ENCODE measurements at regions not wholly inside any gene's neighbourhood (a gene's known extent, or its start where the extent isn't known, plus 50 kb on each side); places are given as distances from the start of the nearest gene placed in this dataset.

DNA sequence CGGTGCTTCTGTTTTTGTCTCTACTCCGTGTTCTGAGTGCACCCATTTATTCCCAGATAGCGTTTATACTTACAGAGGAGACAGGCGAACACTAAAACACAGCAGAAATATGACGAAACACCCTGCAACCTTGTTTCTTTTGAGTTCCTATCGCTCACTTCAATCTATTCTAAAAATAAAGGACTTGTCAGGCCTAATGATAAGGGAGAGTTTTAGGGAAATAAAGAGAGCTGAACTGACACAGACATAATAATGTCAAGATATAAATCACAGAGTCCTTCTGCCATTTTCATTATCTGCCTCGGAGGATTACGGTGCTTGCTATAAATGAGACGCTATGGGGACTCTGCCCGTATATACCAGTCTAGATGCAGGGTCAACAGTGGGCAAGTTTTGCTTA, 659.7 kb upstream of the SALL3 start:
- TF ChIP-seq, protein P1, sequence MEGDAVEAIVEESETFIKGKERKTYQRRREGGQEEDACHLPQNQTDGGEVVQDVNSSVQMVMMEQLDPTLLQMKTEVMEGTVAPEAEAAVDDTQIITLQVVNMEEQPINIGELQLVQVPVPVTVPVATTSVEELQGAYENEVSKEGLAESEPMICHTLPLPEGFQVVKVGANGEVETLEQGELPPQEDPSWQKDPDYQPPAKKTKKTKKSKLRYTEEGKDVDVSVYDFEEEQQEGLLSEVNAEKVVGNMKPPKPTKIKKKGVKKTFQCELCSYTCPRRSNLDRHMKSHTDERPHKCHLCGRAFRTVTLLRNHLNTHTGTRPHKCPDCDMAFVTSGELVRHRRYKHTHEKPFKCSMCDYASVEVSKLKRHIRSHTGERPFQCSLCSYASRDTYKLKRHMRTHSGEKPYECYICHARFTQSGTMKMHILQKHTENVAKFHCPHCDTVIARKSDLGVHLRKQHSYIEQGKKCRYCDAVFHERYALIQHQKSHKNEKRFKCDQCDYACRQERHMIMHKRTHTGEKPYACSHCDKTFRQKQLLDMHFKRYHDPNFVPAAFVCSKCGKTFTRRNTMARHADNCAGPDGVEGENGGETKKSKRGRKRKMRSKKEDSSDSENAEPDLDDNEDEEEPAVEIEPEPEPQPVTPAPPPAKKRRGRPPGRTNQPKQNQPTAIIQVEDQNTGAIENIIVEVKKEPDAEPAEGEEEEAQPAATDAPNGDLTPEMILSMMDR (IDR thresholded peaks at IDR 0.05): no peak
- no peak overlapping the region for H3K27ac ChIP-seq (ENCODE audit: low read depth in 1 of 2, low read length in 2 of 2)
- 60% methylated on average over 3 of the region's 10 CpGs for WGBS (ENCODE audit: insufficient coverage)
- no peaks in the 10 kb centered on the region for H3K36me3 ChIP-seq (replicated peaks in 1 of 2; ENCODE audit: control insufficient read depth in 1 of 2, insufficient read depth in 2 of 2, low read length in 2 of 2)
- Mint-ChIP-seq H3K36me3 (no peaks in the 10 kb centered on the region), H3K4me3 (no peak overlapping the region), H3K4me1 (no peaks in the 10 kb centered on the region), H3K27me3 (ENCODE audit: low read depth in 3 of 3) (peaks cover 0 to 2% (median 0%) of the 10 kb centered on the region in 3 donors), H3K9me3 (peaks cover 0 to 3% (median 0%) of the 10 kb centered on the region in 7 donors), H3K27ac (no peak overlapping the region)
- no peaks in the 10 kb centered on the region for H3K79me2 ChIP-seq (ENCODE audit: insufficient read depth, low read length)
- H3K4me3 ChIP-seq (replicated peaks in 1 of 3; ENCODE audit: low read depth in 2 of 3, low read length in 3 of 3): no peak overlapping the region
- DNase-seq: no peak
- no peak overlapping the region for H2AFZ ChIP-seq (ENCODE audit: insufficient read depth, low read depth, low read length, poor library complexity, severe bottlenecking)
- no peak overlapping the region for H3K4me2 ChIP-seq (replicated peaks; ENCODE audit: extremely low read depth, low read length, poor library complexity, severe bottlenecking)
- no peak overlapping the region for H3K9ac ChIP-seq (ENCODE audit: insufficient read depth, low read length, poor library complexity, severe bottlenecking)
- H3K9me3 ChIP-seq (replicated peaks in 1 of 2; ENCODE audit: control insufficient read depth in 1 of 2, insufficient read depth in 1 of 2, low read length in 2 of 2): no peaks in the 10 kb centered on the region
- no peaks in the 10 kb centered on the region for H4K20me1 ChIP-seq (ENCODE audit: insufficient read depth, low read length)
- intact Hi-C loops (cut with micrococcal nuclease): no loop called here
- no peaks in the 10 kb centered on the region for H3K27me3 ChIP-seq (ENCODE audit: control insufficient read depth in 2 of 2, insufficient read depth in 2 of 2, low read length in 2 of 2)
- H3K4me1 ChIP-seq (ENCODE audit: control insufficient read depth in 1 of 2, insufficient read depth in 2 of 2, low read length in 2 of 2): no peaks in the 10 kb centered on the region

DNA sequence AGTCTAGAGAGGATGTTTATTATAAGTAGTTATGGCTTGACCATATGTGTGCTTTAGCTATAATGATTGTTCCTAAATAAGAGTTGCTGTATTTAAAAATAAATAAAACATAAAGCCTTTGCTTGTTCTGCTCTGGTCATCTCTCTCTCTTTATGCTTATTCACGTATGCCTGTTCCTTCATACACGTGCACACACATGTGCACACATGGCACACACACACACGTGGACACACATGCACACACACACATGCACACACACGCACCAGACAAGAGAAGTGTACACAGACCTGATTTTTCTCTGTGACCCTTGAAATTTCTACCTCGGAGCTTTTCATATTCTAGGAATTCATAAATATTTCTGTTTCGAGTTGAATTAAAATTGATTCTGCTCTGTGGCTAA, 658.2 kb upstream of the SALL3 start:
- no peaks in the 10 kb centered on the region for H4K20me1 ChIP-seq (ENCODE audit: insufficient read depth, low read length)
- H3K9ac ChIP-seq (ENCODE audit: insufficient read depth, low read length, poor library complexity, severe bottlenecking): no peak overlapping the region
- no peaks in the 10 kb centered on the region for H3K4me1 Mint-ChIP-seq
- H3K9me3 ChIP-seq (replicated peaks in 1 of 2; ENCODE audit: control insufficient read depth in 1 of 2, insufficient read depth in 1 of 2, low read length in 2 of 2): no peaks in the 10 kb centered on the region
- H3K36me3 ChIP-seq (replicated peaks in 1 of 2; ENCODE audit: control insufficient read depth in 1 of 2, insufficient read depth in 2 of 2, low read length in 2 of 2): no peaks in the 10 kb centered on the region
- no peak overlapping the region for H3K4me2 ChIP-seq (replicated peaks; ENCODE audit: extremely low read depth, low read length, poor library complexity, severe bottlenecking)
- WGBS (ENCODE audit: insufficient coverage): 67% methylated on average over 4 of the region's 6 CpGs
- no peaks in the 10 kb centered on the region for H3K4me1 ChIP-seq (ENCODE audit: control insufficient read depth in 1 of 2, insufficient read depth in 2 of 2, low read length in 2 of 2)
- DNase-seq: no peak
- H3K27ac Mint-ChIP-seq: no peak overlapping the region
- peaks cover 0 to 3% (median 0%) of the 10 kb centered on the region in 7 donors for H3K9me3 Mint-ChIP-seq
- H3K36me3 Mint-ChIP-seq: no peaks in the 10 kb centered on the region
- TF ChIP-seq, protein P1 (IDR thresholded peaks at IDR 0.05): no peak
- no peaks in the 10 kb centered on the region for H3K79me2 ChIP-seq (ENCODE audit: insufficient read depth, low read length)
- no peak overlapping the region for H2AFZ ChIP-seq (ENCODE audit: insufficient read depth, low read depth, low read length, poor library complexity, severe bottlenecking)
- no peaks in the 10 kb centered on the region for H3K27me3 ChIP-seq (ENCODE audit: control insufficient read depth in 2 of 2, insufficient read depth in 2 of 2, low read length in 2 of 2)
- no peak overlapping the region for H3K4me3 Mint-ChIP-seq
- H3K4me3 ChIP-seq (replicated peaks in 1 of 3; ENCODE audit: low read depth in 2 of 3, low read length in 3 of 3): no peak overlapping the region
- intact Hi-C loops (cut with micrococcal nuclease): no loop called here
- H3K27me3 Mint-ChIP-seq (ENCODE audit: low read depth in 3 of 3): peaks cover 0 to 2% (median 0%) of the 10 kb centered on the region in 3 donors
- H3K27ac ChIP-seq (ENCODE audit: low read depth in 1 of 2, low read length in 2 of 2): no peak overlapping the region
